NCI-H128 (cell line): ENCODE measurements at regions not wholly inside any gene's neighbourhood (a gene's known extent, or its start where the extent isn't known, plus 50 kb on each side); places are given as distances from the start of the nearest gene placed in this dataset.

Source experiments
- DNase-seq: peaks from one replicate; lab custom pipeline; 2025; ENCODE audit not compliant: unreplicated experiment; lab: John Stamatoyannopoulos, UW

DNA sequence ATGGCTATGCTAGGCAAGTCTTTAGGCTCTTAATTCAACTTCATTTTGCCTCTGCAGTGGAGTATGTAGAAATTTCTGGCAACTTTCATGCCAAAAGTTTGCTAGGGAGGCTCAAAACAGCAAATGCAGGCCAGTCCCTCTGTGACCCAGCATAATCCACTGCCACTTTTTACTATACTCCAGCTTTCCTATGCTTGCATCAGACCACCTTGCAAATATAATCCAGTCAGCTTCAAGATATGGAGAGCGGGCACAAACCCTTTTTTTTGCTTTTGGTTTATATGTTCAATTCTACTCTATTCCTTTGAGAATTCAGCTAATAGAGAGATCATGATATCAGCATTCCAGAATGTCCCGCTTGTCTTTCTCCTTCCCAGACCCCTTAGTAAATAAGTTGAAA, 192.0 kb upstream of the PABPC4L start:
- DNase-seq, result no peak

DNA sequence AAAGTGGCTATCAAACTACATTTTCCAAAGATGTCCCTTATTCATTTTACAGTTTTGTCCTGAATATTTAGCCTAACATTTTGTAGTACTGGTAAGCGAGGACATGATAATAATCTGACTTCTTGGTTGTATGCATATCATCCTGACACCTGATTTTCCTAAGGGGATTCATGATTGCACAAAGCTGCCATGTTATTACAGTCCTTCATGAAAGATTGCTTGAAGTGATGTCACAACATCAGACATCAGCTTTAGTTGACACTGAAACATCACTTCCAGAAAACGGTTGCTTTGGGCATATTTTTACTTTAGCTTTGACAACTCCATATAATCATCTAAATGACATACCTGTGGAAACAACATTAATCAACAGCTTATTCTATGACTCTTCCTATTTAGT, 188.7 kb upstream of the PABPC4L start:
- DNase-seq, result no peak

DNA sequence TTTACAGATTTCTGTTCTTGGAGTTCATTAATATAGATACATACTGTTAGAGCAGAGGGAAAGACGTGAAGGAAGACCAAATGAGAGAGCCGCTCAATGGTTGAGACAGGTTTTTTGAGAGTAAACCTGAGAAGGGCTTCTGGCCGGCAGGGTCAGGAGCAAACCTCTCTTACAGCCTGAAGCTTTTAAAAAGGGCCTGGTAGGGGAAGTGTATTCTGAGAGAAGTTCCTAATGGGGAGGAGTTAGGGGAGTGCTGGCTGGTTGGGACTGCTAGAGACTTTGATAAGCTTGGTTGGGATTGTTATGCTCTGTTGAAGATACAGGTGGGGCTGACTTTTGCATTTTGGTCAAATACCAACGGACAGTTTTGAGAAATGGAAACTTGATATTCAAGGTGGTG, 186.8 kb upstream of the PABPC4L start:
- DNase-seq, result no peak

DNA sequence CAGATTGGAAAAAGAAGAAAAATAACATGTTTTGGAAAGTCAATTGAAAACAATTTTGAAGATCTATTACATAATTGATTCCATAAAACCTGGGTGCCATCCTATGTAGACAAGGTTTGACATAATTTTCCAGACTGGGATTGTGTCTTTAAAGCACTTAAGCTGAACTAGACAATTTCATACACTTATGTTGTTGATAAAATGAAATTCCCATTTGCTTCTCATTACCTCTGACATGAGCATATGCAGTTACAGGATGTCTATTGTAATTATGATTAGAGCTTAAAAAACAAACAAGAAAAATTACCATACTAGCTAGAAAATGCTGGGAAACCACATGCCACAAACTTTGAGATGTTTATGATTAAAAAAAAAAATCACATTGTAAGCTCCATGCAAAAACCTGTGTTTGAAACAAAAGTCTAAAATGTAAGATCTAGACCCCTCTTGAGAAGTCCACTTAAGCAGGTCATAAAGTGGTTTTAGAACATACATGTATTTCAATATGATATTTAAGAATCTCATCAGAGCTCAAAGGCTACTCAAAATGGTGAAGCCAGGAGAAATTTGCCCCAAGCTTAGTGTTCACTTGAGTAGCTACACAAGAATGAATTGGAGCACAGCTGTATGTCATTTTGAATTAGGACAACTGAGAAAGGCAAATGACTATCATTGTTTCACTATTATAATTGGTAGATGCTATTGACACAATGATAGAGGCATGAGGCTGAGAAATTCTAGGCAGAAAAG, 181.1 kb upstream of the PABPC4L start:
- DNase-seq, result no peak

DNA sequence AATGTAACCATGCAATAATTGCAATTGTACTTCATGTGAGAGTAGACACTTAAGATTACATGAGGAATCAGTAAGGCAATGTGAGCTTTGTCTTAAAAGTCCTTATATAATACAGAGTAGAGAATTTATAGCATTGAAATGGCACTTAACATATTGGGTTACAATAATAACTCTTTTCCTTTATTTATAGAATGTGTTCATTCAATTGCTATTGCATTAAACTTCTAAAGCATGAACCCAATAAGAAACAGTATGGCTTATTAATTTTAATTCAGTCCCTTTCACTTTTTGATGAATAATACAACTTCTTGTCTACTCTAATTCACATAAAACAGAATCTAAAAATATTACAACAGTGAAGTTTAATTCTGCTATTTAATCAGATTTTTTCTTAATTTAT, 174.2 kb upstream of the PABPC4L start:
- no peak for DNase-seq

DNA sequence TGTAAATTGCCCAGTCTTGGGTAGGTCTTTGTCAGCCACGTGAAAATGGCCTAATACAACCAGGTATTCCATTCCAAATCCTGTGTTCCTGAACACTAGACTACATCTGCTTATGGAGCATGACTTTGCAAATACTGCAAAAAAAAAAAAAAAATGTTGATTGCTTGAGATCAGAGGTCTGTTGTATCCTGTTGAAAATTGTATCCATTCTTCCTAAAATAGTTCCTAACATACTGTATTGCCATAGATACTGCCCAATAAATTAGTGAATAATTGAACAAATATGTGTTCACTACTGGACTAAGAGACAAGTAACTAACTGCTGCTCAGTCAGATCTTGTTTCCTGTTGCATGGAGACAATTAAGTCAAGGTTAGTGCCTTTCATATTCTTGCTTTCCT, 164.3 kb upstream of the PABPC4L start:
- no peak for DNase-seq

DNA sequence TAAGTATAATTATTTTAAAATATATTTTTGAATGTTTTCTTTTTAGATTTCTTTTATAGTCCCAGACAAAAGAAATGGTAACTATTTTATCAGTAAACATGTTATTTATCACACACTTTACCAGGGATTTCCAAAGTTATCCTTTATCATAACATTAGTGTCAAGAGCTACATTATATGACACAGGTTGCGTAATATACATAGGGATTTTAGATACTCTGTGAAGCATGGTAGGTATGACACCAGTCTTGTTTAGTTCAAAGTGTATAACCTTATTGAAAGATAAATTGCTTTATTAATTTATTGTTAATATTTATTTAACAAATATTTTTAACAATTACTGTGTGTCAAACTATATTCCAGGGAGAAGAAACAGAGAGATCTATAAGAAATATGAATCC, 163.3 kb upstream of the PABPC4L start:
- no peak for DNase-seq

DNA sequence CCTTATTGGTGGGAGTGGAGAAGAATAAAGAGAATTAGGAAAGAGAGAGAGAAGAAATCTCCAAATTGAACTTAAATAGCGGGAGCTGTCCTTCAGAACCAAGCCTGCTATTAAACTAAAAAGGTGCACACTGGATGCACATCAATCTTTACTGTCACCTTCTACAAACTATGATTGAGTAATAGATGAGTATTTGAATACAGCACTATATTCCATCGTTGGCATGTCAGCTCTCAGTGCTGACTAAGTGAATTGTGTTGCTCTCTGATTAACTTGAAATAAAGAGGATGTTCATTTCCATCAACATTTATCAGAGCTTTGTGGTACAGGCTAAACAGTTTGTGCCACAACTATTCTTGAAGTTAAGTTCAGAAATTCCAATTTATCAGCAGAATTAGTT, 143.7 kb upstream of the PABPC4L start:
- no peak for DNase-seq

DNA sequence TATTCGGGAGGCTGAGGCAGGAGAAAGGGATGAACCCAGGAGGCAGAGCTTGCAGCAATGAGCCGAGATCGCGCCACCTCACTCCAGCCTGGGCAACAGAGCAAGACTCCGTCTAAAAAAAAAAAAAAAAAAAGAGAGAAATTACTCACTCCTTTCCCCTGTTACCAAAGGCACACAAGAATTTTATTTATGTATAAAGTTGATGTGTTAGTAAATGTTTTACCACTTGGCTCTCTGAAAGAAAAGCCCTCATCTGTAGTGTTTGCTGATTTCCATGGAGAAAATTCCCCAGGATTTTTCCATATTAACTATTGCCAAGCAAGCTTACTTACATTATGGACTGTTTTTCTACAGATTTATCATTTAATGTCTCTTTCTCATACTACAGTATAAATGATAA, 142.1 kb upstream of the PABPC4L start:
- no peak for DNase-seq

DNA sequence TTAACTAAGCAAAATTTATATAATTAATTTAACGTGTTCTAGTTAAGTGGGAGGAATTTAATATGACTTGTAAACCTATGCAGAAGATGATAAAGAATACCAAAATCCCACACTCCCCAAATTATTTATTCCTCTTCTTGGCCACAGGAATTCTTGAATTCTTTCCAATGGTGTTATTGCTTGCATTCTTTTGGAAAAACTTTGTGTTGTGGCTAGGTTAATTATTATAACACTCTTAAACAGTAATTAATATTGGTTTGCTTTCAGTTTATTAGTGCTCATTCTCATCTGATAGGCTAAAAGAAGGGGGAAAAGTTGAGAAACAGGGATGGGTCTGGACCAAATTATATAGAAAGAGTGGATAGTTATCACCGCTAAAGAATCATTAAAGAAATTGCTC, 141.5 kb upstream of the PABPC4L start:
- no peak for DNase-seq

DNA sequence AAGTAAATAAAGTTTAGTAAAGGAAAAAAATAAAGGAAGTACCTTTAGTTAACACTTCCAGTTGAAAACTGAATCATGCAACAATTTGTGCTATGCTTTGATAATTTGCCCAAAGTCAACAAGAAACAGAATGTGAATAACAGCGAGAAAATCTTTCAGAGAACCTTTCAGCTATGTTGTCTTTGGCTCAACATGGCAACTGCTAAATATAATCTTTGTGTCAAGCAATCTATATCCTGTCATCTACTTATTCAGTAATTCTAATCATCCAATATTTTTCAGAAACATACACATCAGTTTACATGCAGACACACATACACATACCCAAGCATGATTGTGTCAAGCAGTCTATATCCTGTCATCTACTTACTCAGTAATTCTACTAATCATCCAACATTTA, 136.0 kb upstream of the PABPC4L start:
- DNase-seq, result no peak

DNA sequence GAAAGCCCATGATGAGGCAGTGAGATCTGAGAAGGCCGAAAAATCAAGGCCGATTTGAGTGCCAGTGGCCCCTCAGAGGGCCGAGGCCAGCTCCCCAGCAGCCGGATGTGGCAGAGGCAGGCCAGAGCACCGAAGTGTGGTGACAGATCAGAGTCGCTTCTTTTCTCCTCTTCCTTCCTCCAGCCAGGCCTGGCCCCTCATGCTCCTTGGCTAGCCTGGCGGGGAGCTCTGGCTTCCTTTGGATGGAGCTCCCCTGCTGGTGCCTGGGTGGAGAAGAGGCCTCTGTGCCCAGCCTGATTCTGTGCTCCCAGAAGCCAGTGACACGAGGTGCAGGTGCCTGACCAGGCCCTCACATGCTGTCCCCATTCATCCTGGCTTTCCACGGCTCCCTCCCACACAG, 127.2 kb upstream of the PABPC4L start:
- DNase-seq, result no peak

DNA sequence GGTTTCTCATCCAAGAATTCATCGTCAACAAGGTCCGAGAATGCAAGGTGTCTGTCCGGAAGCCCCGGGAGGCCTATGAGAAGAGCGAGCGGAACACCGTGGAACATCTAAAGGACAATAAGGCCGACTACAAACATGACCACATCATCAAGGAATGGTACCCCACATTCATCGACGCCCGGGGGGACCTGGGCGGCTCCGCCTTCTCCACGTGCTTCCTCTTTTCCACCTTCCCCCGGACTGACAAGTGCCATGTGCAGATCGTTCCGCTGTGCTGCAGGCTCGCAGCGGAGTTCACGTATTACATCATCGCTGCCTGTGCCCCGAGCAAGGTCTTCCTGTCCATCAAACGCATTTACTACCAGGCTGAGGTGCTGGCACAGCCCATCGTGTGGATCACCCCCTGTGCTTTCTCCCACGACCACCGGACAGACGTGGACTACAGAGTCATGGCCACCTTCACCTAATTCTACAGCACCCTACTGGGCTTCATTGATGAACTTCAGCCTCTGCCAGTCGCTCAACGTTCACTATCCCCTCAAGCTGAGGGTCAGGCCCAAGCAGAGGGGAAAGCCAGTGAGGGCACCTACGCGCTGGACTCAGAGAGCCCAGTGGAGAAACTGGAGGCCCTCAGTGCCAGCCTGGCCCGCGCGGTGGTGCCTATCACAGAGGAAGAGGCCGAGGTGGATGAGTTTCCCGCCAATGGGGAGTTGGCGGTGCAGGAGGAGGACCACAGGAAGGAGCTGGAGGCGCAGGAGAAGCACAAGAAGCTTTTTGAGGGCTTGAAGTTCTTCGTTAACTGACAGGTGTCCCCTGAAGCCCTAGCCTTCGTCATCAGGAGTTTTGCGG, 125.9 kb upstream of the PABPC4L start:
- no peak for DNase-seq

DNA sequence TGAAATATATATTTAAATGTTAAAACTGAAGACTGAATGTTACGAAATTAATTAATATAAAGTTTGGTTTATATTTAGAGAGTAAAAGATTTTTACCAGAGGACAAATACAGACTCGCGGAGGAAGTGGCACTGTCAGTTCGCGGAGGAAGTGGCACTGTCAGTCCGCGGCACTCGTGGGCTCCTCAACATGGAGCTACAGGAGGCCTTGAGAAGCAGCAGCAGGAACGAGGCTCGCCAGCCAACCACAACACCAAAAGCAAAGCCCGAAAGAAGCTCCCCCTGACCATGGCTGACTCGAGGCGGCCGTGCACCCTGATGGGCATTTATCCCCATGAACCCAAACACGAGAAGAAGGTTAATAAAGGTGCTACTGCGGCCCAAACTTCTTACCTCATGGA, 125.3 kb upstream of the PABPC4L start:
- no peak for DNase-seq

DNA sequence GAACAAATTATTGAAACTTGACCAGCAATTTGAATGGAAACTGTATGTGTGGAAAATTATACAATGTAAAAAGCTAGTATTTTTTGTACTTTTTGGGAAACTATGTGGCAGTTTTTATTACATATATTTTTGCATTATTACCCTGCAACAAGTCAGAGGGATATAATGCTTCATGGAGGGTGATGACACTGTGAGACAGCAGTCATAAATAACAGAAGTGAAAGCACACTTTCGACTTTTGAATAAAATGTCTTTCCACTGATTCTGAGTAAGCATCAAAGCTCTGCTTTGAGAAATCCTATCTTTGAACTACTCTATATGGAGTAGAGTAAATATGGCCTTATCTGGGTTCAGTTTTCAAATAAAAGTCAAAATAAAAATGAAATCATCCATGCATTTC, 122.6 kb upstream of the PABPC4L start:
- DNase-seq, result no peak

DNA sequence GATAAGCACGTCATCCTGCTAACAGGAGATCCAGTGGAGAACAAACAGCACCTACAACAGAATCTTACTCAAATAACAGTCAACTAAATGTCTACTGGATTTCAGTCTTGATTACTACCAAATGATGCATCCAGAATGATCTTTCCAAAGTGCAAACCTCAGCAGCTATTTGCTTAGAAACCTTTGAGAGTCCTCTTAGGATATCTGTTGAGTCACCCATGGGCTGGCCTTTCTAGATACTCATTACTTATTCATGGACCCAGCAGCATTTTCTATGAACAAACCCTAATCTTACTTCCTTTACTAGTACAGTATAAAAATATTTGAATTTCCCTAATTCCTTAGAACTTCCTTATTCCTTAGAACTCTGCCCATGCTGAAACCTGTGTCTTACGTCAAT, 118.5 kb upstream of the PABPC4L start:
- no peak for DNase-seq

DNA sequence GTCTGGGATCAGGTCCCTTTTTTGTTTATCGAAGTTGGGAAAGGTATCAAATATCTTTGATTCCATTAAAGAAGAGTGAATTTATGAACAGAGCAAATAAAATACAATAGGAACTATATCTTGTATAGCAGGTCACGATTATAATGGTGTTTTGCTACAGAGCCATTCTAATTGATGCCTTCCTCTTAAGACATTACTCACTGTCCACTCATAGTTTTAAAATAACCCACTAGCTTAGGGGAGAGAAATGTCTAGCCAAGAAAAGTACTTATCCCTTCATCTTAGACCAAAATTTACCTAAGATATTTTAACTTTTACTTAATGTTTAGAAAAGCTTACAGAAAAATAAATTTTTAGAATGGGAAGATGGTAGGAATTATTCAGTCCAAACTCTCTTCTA, 112.0 kb upstream of the PABPC4L start:
- no peak for DNase-seq

DNA sequence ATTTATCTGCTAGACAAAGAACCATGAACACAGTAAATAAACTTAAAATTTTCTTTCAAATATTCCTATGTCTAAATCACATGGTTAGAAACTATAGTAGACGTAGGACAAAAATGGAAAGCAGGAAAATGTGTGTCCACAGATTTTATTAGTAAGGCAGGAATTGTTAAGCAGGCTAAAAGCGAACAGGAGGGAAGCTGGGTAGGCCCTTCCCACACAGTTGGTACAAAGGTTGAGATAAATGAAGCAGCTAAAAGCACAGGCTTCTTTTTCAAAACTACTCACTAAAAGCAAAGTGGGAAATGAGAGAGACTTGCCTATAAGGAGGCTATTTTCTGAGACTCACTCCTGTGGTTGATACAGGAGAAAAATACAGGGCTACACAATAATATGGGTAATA, 108.1 kb upstream of the PABPC4L start:
- no peak for DNase-seq

DNA sequence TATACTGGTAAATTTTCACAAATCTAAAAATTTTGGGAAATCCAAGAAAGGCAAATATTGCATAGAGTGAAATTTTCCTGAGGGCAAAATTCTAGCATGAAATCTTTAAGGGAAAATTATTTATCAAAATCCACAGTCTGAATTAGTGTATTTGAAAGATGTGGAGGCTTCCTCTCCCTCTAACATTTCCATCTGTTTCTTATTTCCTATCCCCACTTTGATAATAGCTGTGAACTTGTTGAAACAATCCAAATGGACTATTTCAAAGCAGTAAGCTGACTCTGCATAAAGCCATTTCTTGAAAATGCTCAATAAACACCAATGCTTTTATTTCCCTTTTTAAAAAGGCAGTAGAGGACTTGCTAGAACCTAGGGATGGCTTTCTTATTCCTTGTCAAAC, 107.3 kb upstream of the PABPC4L start:
- DNase-seq, result no peak

DNA sequence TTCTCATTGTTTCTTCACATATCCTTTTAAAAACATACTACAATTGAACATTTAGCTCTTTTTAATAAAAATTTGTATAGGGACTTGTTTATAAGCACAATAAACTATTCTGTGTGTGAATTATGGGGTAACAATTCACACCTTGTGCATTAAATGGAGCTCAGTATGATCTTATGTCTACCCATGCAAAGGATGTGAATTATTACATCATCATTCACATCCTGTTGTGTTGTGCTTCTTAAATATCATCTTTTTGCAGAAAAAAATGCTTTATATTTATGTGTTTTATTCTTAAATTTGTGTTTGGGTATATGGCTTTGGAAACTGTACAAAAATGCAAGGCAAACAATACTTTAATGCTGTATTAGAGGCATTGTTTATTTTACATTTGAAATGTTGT, 96.7 kb upstream of the PABPC4L start:
- no peak for DNase-seq

DNA sequence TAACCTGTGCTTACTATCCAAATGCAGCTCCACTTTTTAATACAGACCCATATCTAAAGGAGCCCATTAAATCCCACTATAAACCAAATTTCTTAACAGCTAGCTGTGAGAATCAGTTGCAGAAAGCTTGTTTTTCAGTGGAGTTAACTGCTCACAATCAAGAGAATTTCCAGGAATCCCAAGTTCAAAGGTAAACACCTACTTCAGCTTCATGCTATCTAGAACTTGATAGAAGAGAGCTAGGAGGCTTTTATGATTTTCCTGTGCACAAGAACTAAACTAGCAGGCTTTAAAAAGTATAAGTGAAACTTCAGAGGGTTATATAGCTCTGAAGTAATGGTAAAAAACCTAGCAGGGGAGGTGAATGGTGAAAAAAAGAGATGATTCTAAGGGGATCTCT, 96.2 kb upstream of the PABPC4L start:
- DNase-seq, result no peak

DNA sequence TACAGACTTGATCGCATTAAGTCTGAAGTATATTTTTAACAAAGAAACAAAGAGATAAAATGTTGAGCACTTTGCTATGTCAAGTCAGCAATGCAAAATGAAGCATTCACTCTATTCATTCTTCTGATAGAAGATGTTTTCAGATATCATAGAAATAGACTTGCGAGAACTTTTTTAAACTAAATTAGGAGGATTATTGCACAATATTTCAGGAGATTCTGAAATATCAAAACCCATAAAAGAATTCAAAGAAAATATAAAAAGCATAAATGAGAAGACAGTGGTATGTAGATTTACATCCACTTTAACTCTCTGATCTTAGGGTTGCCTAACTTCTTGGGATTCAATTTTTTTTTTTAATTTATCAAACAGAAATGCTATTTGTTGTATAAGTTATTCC, 81.1 kb upstream of the PABPC4L start:
- no peak for DNase-seq

DNA sequence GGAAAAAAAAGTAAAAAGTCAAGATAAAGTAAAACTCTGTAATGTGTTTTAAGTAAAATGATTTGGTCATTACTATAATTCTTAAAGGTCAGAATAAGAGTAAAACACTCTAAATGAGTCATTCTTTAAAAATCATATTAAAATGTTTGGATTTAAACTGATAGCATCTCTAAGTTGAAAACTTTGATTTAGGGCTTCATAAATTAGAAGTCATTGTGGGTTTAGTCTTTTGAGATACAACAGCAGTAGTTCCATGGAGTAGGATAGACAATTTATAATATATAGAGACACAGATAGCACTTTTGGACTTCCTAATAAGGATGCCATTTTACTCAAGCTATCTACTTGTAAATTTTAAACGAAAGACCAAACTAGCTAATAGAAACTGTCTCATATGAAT, 77.1 kb upstream of the PABPC4L start:
- DNase-seq, result no peak
